SU-DHL-6 (cell line): ENCODE measurements at regions not wholly inside any gene's neighbourhood (a gene's known extent, or its start where the extent isn't known, plus 50 kb on each side); places are given as distances from the start of the nearest gene placed in this dataset.

Source experiments
- H2AFZ ChIP-seq: fragments of 200-600 bp; sonication (generic); 2 replicates; pipeline ENCODE4 v1.6.1; 2014; ENCODE audit warnings: low read depth, mild to moderate bottlenecking, moderate library complexity, mixed read lengths, antibody characterized with exemption, low read length; ENCODE audit not compliant: severe bottlenecking
- H3F3A ChIP-seq: fragments of 200-600 bp; shearing (Covaris generic); 2 replicates; pipeline ENCODE4 v1.6.0; 2016; ENCODE audit warnings: antibody characterized with exemption, mild to moderate bottlenecking; ENCODE audit not compliant: insufficient read depth
- H3K27ac ChIP-seq: fragments of 200-600 bp; sonication (generic); 2 replicates; pipeline ENCODE4 v1.5.1; 2016; ENCODE audit warnings: low read depth, mild to moderate bottlenecking, low read length, moderate library complexity, mixed read lengths
- H3K27me3 ChIP-seq: fragments of 200-600 bp; sonication (generic), shearing (Covaris generic); 2 replicates; pipeline ENCODE4 v1.6.0; 2014; ENCODE audit warnings: mild to moderate bottlenecking, low read length
- H3K36me3 ChIP-seq: fragments of 200-600 bp; sonication (generic); 2 replicates; pipeline ENCODE4 v1.6.1; 2014; ENCODE audit warnings: mild to moderate bottlenecking, low read length, mixed read lengths
- H3K4me2 ChIP-seq: fragments of 300-600, 200-600 bp; shearing (Covaris generic), sonication (generic); 2 replicates; pipeline ENCODE4 v1.6.0; 2014; ENCODE audit warnings: low read length, low read depth, mild to moderate bottlenecking; ENCODE audit not compliant: poor library complexity, severe bottlenecking
- H3K4me3 ChIP-seq: fragments of 200-600 bp; sonication (generic); 2 replicates; pipeline ENCODE4 v1.5.1; 2014; ENCODE audit warnings: antibody characterized with exemption, low read length, mild to moderate bottlenecking, mixed read lengths; ENCODE audit not compliant: insufficient read depth, poor library complexity, severe bottlenecking
- H3K79me2 ChIP-seq: fragments of 200-600 bp; sonication (generic); 2 replicates; pipeline ENCODE4 v1.6.1; 2014; ENCODE audit warnings: mild to moderate bottlenecking, low read length, moderate library complexity; ENCODE audit not compliant: insufficient read depth
- H3K9ac ChIP-seq: fragments of 200-600 bp; sonication (generic); 2 replicates; pipeline ENCODE4 v1.7.0; 2014; ENCODE audit warnings: mild to moderate bottlenecking, low read length
- H3K9me2 ChIP-seq: fragments of 200-600 bp; sonication (generic); replicated peaks from 2 replicates; pipeline ENCODE4 v1.6.1; 2014; ENCODE audit warnings: low read length; ENCODE audit not compliant: insufficient read depth
- H3K9me3 ChIP-seq: fragments of 200-600 bp; sonication (generic); 2 replicates; pipeline ENCODE4 v1.6.1; 2014; ENCODE audit warnings: low read length, mixed read lengths; ENCODE audit not compliant: insufficient read depth
- H4K20me1 ChIP-seq: fragments of 200-600 bp; sonication (generic); 2 replicates; pipeline ENCODE4 v1.6.1; 2014; ENCODE audit warnings: low read depth, mild to moderate bottlenecking, antibody characterized with exemption, low read length, moderate library complexity, mixed read lengths
- EZH2phosphoT487 ChIP-seq: fragments of 200-600 bp; sonication (generic), shearing (Covaris generic); conservative IDR thresholded peaks from 2 replicates; pipeline ENCODE4 v1.6.1; 2018; ENCODE audit warnings: mild to moderate bottlenecking, antibody characterized with exemption, low read length, moderate library complexity, mixed read lengths
- TF ChIP-seq, protein P1 (sequence below): fragments of 200-600 bp; sonication (generic); IDR thresholded peaks from one replicate; pipeline ENCODE4 v1.5.1; 2017; ENCODE audit warnings: antibody characterized with exemption, mild to moderate bottlenecking, low read length, moderate library complexity; ENCODE audit not compliant: insufficient read depth, poor library complexity, severe bottlenecking

DNA sequence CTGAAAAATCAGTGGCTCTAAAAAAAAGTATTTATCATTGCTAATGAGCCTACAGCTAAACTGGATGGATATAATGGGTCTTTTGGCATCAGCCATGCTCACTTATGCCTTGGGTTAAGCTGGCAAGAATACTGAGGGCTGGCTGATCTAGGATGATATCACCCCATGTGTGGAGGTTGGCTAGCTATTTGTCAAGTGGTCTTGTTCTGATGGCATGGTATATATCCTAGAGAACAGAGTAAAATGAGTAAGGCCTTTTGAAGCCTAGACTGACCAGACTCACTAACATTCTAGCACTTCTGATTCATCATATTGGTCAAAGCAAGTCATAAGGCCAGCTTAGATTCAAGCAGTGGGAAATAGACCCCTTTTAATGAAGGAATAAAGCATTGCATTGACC, 383.0 kb downstream of the SLITRK1 start:
- H3K4me2 ChIP-seq = no peak overlapping the region
- no peaks in the 10 kb centered on the region for H3K9me2 ChIP-seq
- H3K27me3 ChIP-seq = no peaks in the 10 kb centered on the region
- no peak overlapping the region for H3K9ac ChIP-seq
- H3K4me3 ChIP-seq = no peak overlapping the region
- no peaks in the 10 kb centered on the region for H3K79me2 ChIP-seq
- no peak overlapping the region for H2AFZ ChIP-seq
- H3K36me3 ChIP-seq = no peaks in the 10 kb centered on the region
- H4K20me1 ChIP-seq = no peaks in the 10 kb centered on the region
- H3K9me3 ChIP-seq = no peaks in the 10 kb centered on the region
- TF ChIP-seq EZH2phosphoT487 = no peak
- TF ChIP-seq, protein P1, sequence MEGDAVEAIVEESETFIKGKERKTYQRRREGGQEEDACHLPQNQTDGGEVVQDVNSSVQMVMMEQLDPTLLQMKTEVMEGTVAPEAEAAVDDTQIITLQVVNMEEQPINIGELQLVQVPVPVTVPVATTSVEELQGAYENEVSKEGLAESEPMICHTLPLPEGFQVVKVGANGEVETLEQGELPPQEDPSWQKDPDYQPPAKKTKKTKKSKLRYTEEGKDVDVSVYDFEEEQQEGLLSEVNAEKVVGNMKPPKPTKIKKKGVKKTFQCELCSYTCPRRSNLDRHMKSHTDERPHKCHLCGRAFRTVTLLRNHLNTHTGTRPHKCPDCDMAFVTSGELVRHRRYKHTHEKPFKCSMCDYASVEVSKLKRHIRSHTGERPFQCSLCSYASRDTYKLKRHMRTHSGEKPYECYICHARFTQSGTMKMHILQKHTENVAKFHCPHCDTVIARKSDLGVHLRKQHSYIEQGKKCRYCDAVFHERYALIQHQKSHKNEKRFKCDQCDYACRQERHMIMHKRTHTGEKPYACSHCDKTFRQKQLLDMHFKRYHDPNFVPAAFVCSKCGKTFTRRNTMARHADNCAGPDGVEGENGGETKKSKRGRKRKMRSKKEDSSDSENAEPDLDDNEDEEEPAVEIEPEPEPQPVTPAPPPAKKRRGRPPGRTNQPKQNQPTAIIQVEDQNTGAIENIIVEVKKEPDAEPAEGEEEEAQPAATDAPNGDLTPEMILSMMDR = no peak
- H3K27ac ChIP-seq = no peak overlapping the region
- H3F3A ChIP-seq = no peaks in the 10 kb centered on the region

DNA sequence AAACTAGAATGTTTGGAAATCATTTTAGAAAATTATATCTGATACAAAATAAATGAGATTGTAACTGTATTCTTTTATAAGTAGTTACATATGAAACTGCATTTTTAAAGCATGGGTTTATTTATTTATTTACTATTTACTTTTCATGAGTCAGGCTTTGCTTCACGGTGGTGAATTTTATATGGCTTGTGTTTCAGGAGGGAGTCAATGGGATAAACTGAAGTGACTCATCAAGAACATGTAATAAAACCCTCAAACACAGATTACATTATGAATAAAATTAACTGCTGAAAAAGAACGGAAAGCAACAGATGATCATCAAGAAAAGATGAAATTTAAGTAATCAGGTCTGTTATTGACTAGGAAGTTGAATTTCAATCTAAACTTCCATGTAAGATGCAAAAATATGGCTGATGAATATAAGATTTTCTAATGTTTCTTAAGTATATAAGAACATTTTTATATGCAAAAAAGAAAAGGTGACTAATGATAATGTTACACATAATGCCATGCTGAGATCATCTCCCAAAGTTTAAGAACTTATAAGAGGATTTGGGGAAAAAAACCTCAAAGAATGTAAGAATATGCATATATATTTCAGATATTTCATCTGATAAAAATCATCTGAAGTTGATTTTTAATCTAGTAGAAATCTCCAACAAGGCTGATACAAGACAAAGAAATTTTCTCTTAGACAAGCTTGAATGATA, 383.6 kb downstream of the SLITRK1 start:
- Histone ChIP-seq H3K9me2 (peaks cover 1% of the 10 kb centered on the region; the same call in 1 of the 2 replicates), H3F3A (no peaks in the 10 kb centered on the region), H3K9me3 (no peaks in the 10 kb centered on the region), H3K27me3 (no peaks in the 10 kb centered on the region), H3K4me3 (no peak overlapping the region), H4K20me1 (no peaks in the 10 kb centered on the region), H3K36me3 (no peaks in the 10 kb centered on the region), H3K79me2 (no peaks in the 10 kb centered on the region), H3K4me2 (no peak overlapping the region), H3K27ac (no peak overlapping the region), H3K9ac (no peak overlapping the region), H2AFZ (no peak overlapping the region)
- TF ChIP-seq, protein P1 = no peak
- no peak for TF ChIP-seq EZH2phosphoT487

DNA sequence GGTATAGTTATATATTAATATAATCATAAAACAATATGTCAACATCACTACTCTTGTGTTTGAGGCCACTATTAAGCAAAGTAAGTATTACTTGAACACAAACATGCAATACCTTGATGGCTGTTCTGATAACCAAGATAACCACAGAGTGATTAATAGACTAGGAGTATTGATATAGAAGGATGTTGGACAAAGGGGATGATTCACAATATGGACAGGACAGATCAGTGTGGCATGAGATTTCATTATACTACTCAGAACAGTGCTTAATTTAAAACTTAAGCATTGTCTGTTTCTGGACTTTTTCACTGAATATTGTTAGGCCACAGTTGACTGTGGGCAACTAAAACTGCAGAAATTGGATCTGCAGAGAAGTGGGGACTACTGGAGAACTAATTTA, 384.2 kb downstream of the SLITRK1 start:
- Histone ChIP-seq H4K20me1 (no peaks in the 10 kb centered on the region), H3K36me3 (no peaks in the 10 kb centered on the region), H3K79me2 (no peaks in the 10 kb centered on the region), H3K9ac (no peak overlapping the region), H3K9me3 (no peaks in the 10 kb centered on the region), H3K9me2 (peaks cover 4% of the 10 kb centered on the region; the same call in 1 of the 2 replicates), H3K4me2 (no peak overlapping the region), H3K27me3 (no peaks in the 10 kb centered on the region), H2AFZ (no peak overlapping the region), H3K4me3 (no peak overlapping the region), H3F3A (no peaks in the 10 kb centered on the region), H3K27ac (no peak overlapping the region)
- no peak for TF ChIP-seq EZH2phosphoT487
- TF ChIP-seq, protein P1 = no peak
